ENCODE measurements at regions not wholly inside any gene's neighbourhood (a gene's known extent, or its start where the extent isn't known, plus 50 kb on each side); places are given as distances from the start of the nearest gene placed in this dataset.

- no peak overlapping the region for H2AFZ ChIP-seq (ENCODE audit: low read depth)
- H3K27ac ChIP-seq (ENCODE audit: low read depth in 2 of 2, low read length in 1 of 2): no peak overlapping the region
- H3K4me1 ChIP-seq (ENCODE audit: control insufficient read depth in 1 of 2, insufficient read depth in 2 of 2, low read depth in 1 of 2, low read length in 1 of 2): no peaks in the 10 kb centered on the region
- no peaks in the 10 kb centered on the region for H3K9me3 ChIP-seq
- H3K27me3 ChIP-seq (ENCODE audit: insufficient read depth): no peaks in the 10 kb centered on the region
- no peak overlapping the region for H3K9ac ChIP-seq
- H3K4me3 ChIP-seq (ENCODE audit: low read depth in 2 of 2, low read length in 1 of 2): no peak overlapping the region
- H3K9me2 ChIP-seq: no peaks in the 10 kb centered on the region
- no peaks in the 10 kb centered on the region for H4K20me1 ChIP-seq (ENCODE audit: insufficient read depth)
- POLR2A ChIA-PET: no interaction called here
- H3K4me2 ChIP-seq: no peak overlapping the region
- no peak for DNase-seq
- WGBS (ENCODE audit: low lambda C conversion rate): 0% methylated on average over 1 of the region's 1 CpG
- no peak for TF ChIP-seq FOXJ3 (CRISPR knock-in tag; IDR thresholded peaks at IDR 0.05)
- TF ChIP-seq, protein P1, sequence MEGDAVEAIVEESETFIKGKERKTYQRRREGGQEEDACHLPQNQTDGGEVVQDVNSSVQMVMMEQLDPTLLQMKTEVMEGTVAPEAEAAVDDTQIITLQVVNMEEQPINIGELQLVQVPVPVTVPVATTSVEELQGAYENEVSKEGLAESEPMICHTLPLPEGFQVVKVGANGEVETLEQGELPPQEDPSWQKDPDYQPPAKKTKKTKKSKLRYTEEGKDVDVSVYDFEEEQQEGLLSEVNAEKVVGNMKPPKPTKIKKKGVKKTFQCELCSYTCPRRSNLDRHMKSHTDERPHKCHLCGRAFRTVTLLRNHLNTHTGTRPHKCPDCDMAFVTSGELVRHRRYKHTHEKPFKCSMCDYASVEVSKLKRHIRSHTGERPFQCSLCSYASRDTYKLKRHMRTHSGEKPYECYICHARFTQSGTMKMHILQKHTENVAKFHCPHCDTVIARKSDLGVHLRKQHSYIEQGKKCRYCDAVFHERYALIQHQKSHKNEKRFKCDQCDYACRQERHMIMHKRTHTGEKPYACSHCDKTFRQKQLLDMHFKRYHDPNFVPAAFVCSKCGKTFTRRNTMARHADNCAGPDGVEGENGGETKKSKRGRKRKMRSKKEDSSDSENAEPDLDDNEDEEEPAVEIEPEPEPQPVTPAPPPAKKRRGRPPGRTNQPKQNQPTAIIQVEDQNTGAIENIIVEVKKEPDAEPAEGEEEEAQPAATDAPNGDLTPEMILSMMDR (IDR thresholded peaks at IDR 0.05): no peak
- TF ChIP-seq FOSL2 (IDR thresholded peaks at IDR 0.05; ENCODE audit: borderline replicate concordance, low read depth): no peak
- TF ChIP-seq PBX3 (IDR thresholded peaks at IDR 0.05): no peak
- no peak for TF ChIP-seq FOXM1 (IDR thresholded peaks at IDR 0.05; ENCODE audit: low read depth)
- TF ChIP-seq MEF2A (IDR thresholded peaks at IDR 0.05; ENCODE audit: borderline replicate concordance, low read depth): no peak
- no peak for TF ChIP-seq TEAD4 (IDR thresholded peaks at IDR 0.05; ENCODE audit: borderline replicate concordance, insufficient read depth)
- TF ChIP-seq RFX5 (IDR thresholded peaks at IDR 0.05; ENCODE audit: low read length): no peak
- TF ChIP-seq SIN3A (IDR thresholded peaks at IDR 0.05; ENCODE audit: borderline replicate concordance, low read depth, low read length): no peak
- no peak for TF ChIP-seq GATA2 (CRISPR knock-in tag; IDR thresholded peaks at IDR 0.05)
- no peak for TF ChIP-seq EP300 (IDR thresholded peaks at IDR 0.05; ENCODE audit: borderline replicate concordance in 1 of 2, low read depth in 1 of 2, low read length in 1 of 2)
- no peak for TF ChIP-seq MAX (IDR thresholded peaks at IDR 0.05; ENCODE audit: low read depth)
- TF ChIP-seq, protein P2, sequence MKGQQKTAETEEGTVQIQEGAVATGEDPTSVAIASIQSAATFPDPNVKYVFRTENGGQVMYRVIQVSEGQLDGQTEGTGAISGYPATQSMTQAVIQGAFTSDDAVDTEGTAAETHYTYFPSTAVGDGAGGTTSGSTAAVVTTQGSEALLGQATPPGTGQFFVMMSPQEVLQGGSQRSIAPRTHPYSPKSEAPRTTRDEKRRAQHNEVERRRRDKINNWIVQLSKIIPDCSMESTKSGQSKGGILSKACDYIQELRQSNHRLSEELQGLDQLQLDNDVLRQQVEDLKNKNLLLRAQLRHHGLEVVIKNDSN (IDR thresholded peaks at IDR 0.05; ENCODE audit: borderline replicate concordance, low read depth): no peak
- no peak for TF ChIP-seq TCF12 (IDR thresholded peaks at IDR 0.05)
- no peaks in the 10 kb centered on the region for H3K36me3 ChIP-seq (replicated peaks in 1 of 2; ENCODE audit: control insufficient read depth in 1 of 2, insufficient read depth in 2 of 2, low read length in 1 of 2)
- CTCF ChIA-PET: no interaction called here
- peaks cover 6% of the 10 kb centered on the region for H3F3A ChIP-seq (replicated peaks; ENCODE audit: insufficient read depth)
- H3K79me2 ChIP-seq (ENCODE audit: insufficient read depth): no peaks in the 10 kb centered on the region
These were observed 180.7 kb upstream of the CRIM1 start for GRCh38 chr2:36174920-36175319.

GRCh38 chr2:36173760-36174404 lies 181.7 kb upstream of the CRIM1 start:
- H3K4me1 ChIP-seq (ENCODE audit: control insufficient read depth in 1 of 2, insufficient read depth in 2 of 2, low read depth in 1 of 2, low read length in 1 of 2): no peaks in the 10 kb centered on the region
- CTCF ChIA-PET: interaction anchor here (1.1 kb wide), 1 partner anchor 14 kb away, joined by 3 read pairs; no protein-coding TSS in a partner anchor
- H3K27me3 ChIP-seq (ENCODE audit: insufficient read depth): no peaks in the 10 kb centered on the region
- no peak overlapping the region for H3K9ac ChIP-seq
- DNase-seq: no peak
- no peaks in the 10 kb centered on the region for H3K9me2 ChIP-seq
- H3K79me2 ChIP-seq (ENCODE audit: insufficient read depth): no peaks in the 10 kb centered on the region
- no peaks in the 10 kb centered on the region for H3K9me3 ChIP-seq
- H2AFZ ChIP-seq (ENCODE audit: low read depth): no peak overlapping the region
- no peak overlapping the region for H3K4me3 ChIP-seq (ENCODE audit: low read depth in 2 of 2, low read length in 1 of 2)
- WGBS (ENCODE audit: low lambda C conversion rate): 2% methylated on average over 6 of the region's 6 CpGs
- POLR2A ChIA-PET: no interaction called here
- no peak overlapping the region for H3K27ac ChIP-seq (ENCODE audit: low read depth in 2 of 2, low read length in 1 of 2)
- no peaks in the 10 kb centered on the region for H4K20me1 ChIP-seq (ENCODE audit: insufficient read depth)
- peaks cover 6% of the 10 kb centered on the region for H3F3A ChIP-seq (replicated peaks; ENCODE audit: insufficient read depth)
- H3K4me2 ChIP-seq: no peak overlapping the region
- no peaks in the 10 kb centered on the region for H3K36me3 ChIP-seq (replicated peaks in 1 of 2; ENCODE audit: control insufficient read depth in 1 of 2, insufficient read depth in 2 of 2, low read length in 1 of 2)
- TF ChIP-seq, protein P3, sequence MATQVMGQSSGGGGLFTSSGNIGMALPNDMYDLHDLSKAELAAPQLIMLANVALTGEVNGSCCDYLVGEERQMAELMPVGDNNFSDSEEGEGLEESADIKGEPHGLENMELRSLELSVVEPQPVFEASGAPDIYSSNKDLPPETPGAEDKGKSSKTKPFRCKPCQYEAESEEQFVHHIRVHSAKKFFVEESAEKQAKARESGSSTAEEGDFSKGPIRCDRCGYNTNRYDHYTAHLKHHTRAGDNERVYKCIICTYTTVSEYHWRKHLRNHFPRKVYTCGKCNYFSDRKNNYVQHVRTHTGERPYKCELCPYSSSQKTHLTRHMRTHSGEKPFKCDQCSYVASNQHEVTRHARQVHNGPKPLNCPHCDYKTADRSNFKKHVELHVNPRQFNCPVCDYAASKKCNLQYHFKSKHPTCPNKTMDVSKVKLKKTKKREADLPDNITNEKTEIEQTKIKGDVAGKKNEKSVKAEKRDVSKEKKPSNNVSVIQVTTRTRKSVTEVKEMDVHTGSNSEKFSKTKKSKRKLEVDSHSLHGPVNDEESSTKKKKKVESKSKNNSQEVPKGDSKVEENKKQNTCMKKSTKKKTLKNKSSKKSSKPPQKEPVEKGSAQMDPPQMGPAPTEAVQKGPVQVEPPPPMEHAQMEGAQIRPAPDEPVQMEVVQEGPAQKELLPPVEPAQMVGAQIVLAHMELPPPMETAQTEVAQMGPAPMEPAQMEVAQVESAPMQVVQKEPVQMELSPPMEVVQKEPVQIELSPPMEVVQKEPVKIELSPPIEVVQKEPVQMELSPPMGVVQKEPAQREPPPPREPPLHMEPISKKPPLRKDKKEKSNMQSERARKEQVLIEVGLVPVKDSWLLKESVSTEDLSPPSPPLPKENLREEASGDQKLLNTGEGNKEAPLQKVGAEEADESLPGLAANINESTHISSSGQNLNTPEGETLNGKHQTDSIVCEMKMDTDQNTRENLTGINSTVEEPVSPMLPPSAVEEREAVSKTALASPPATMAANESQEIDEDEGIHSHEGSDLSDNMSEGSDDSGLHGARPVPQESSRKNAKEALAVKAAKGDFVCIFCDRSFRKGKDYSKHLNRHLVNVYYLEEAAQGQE (IDR thresholded peaks at IDR 0.05; ENCODE audit: low read depth, low read length): no peak
- TF ChIP-seq SIN3A (IDR thresholded peaks at IDR 0.05; ENCODE audit: borderline replicate concordance, low read depth, low read length) (no peak), POLR2AphosphoS5 (IDR thresholded peaks at IDR 0.05; ENCODE audit: low read depth, low read length) (no peak), JUND (IDR thresholded peaks at IDR 0.05) (no peak), SMC3 (IDR thresholded peaks at IDR 0.05; ENCODE audit: low read depth, low read length) (no peak)
- TF ChIP-seq, protein P1 (IDR thresholded peaks at IDR 0.05): no peak

Data from SK-N-SH (cell line).